HG03442 (cell line): ENCODE measurements at regions not wholly inside any gene's neighbourhood (a gene's known extent, or its start where the extent isn't known, plus 50 kb on each side); places are given as distances from the start of the nearest gene placed in this dataset.
"Not testable (repeated sequence)": the region's sequence is repeated elsewhere in the genome, so short reads cannot be mapped to it uniquely, and the experiment has no call there.

Experiments used
- ATAC-seq: cut with Tn5 transposase; IDR thresholded peaks from one replicate; pipeline ENCODE4 v1.9.1; 2021; ENCODE audit warnings: mild to moderate bottlenecking, moderate library complexity; ENCODE audit not compliant: unreplicated experiment

GRCh38 chr3:157921811-157922210, 184.4 kb downstream of the SHOX2 start:
- no peak for ATAC-seq

- ATAC-seq: no peak
Observed at GRCh38 chr3:157920822-157921700, 185.2 kb downstream of the SHOX2 start.

GRCh38 chr3:157919319-157919887, 186.8 kb downstream of the SHOX2 start:
- ATAC-seq: no peak

GRCh38 chr3:157918402-157918801, 187.8 kb downstream of the SHOX2 start:
- ATAC-seq: no peak

- ATAC-seq: no peak
Observed at GRCh38 chr3:157916672-157917071, 189.5 kb downstream of the SHOX2 start.

- no peak for ATAC-seq
Observed at GRCh38 chr3:157914882-157915281, 191.3 kb downstream of the SHOX2 start.

GRCh38 chr3:157913741-157914150, 192.5 kb downstream of the SHOX2 start:
- no peak for ATAC-seq

- ATAC-seq: no peak
Observed at GRCh38 chr3:157912514-157913451, 193.4 kb downstream of the SHOX2 start.

GRCh38 chr3:157906627-157907026, 199.6 kb downstream of the SHOX2 start:
- no peak for ATAC-seq

GRCh38 chr3:157905885-157906284, 200.3 kb downstream of the SHOX2 start:
- ATAC-seq: no peak

GRCh38 chr3:157902680-157903079, 203.5 kb downstream of the SHOX2 start:
- not testable (repeated sequence) for ATAC-seq

- no peak for ATAC-seq
Observed at GRCh38 chr3:157888040-157888439, 218.2 kb downstream of the SHOX2 start.

- no peak for ATAC-seq
Observed at GRCh38 chr3:157876556-157876955, 229.7 kb downstream of the SHOX2 start.

- no peak for ATAC-seq
Observed at GRCh38 chr3:157872902-157873301, 233.3 kb downstream of the SHOX2 start.

GRCh38 chr3:157871838-157872460, 234.3 kb downstream of the SHOX2 start:
- ATAC-seq: no peak

- no peak for ATAC-seq
Observed at GRCh38 chr3:157871248-157871647, 235.0 kb downstream of the SHOX2 start.

- no peak for ATAC-seq
Observed at GRCh38 chr3:157868946-157869345, 237.3 kb downstream of the SHOX2 start.

- no peak for ATAC-seq
Observed at GRCh38 chr3:157868196-157868595, 238.0 kb downstream of the SHOX2 start.

GRCh38 chr3:157865352-157866000, 240.7 kb downstream of the SHOX2 start:
- peak; percentile 91 for ATAC-seq

- no peak for ATAC-seq
Observed at GRCh38 chr3:157861076-157861765, 245.0 kb downstream of the SHOX2 start.
